ENCODE measurements at regions not wholly inside any gene's neighbourhood (a gene's known extent, or its start where the extent isn't known, plus 50 kb on each side); places are given as distances from the start of the nearest gene placed in this dataset.
"Not testable (repeated sequence)": the region's sequence is repeated elsewhere in the genome, so short reads cannot be mapped to it uniquely, and the experiment has no call there.

GRCh38 chr5:130808691-130809090 is 356.4 kb downstream of the HINT1 start:
- DNase-seq, result no peak

GRCh38 chr5:130805648-130806047 is 359.4 kb downstream of the HINT1 start:
- no peak for DNase-seq

- DNase-seq, result no peak
These were observed 360.0 kb downstream of the HINT1 start for GRCh38 chr5:130805036-130805435.

GRCh38 chr5:130801963-130802362 is 363.1 kb downstream of the HINT1 start:
- DNase-seq, result no peak

- no peak for DNase-seq
These were observed 366.0 kb downstream of the HINT1 start for GRCh38 chr5:130799015-130799414.

- no peak for DNase-seq
These were observed 367.8 kb downstream of the HINT1 start for GRCh38 chr5:130797303-130797702.

GRCh38 chr5:130796902-130797301 is 368.2 kb downstream of the HINT1 start:
- DNase-seq, result no peak

GRCh38 chr5:130796032-130796431 is 369.0 kb downstream of the HINT1 start:
- DNase-seq, result no peak

- DNase-seq, result no peak
These were observed 370.0 kb downstream of the HINT1 start for GRCh38 chr5:130795037-130795436.

GRCh38 chr5:130777794-130778193 is 387.3 kb downstream of the HINT1 start:
- no peak for DNase-seq

GRCh38 chr5:130773813-130774212 is 391.2 kb downstream of the HINT1 start:
- no peak for DNase-seq

GRCh38 chr5:130762031-130762430 is 403.0 kb downstream of the HINT1 start:
- no peak for DNase-seq

GRCh38 chr5:130759061-130759460 is 406.0 kb downstream of the HINT1 start:
- no peak for DNase-seq

- DNase-seq, result no peak
These were observed 417.5 kb downstream of the HINT1 start for GRCh38 chr5:130747556-130747955.

- DNase-seq, result not testable (repeated sequence)
These were observed 418.4 kb downstream of the HINT1 start for GRCh38 chr5:130746641-130747040.

GRCh38 chr5:130743092-130743491 is 422.0 kb downstream of the HINT1 start:
- DNase-seq, result no peak

- no peak for DNase-seq
These were observed 424.9 kb downstream of the HINT1 start for GRCh38 chr5:130740047-130740569.

- no peak for DNase-seq
These were observed 433.2 kb downstream of the HINT1 start for GRCh38 chr5:130731839-130732238.

- DNase-seq, result no peak
These were observed 435.5 kb downstream of the HINT1 start for GRCh38 chr5:130729541-130729940.

- DNase-seq, result no peak
These were observed 437.2 kb downstream of the HINT1 start for GRCh38 chr5:130727830-130728229.

- DNase-seq, result no peak
These were observed 440.4 kb downstream of the HINT1 start for GRCh38 chr5:130724658-130725057.

GRCh38 chr5:130720355-130720754 is 444.7 kb downstream of the HINT1 start:
- no peak for DNase-seq

- no peak for DNase-seq
These were observed 449.5 kb downstream of the HINT1 start for GRCh38 chr5:130715541-130715940.

GRCh38 chr5:130714200-130714599 is 450.9 kb downstream of the HINT1 start:
- no peak for DNase-seq

GRCh38 chr5:130712324-130712723 is 452.7 kb downstream of the HINT1 start:
- DNase-seq, result no peak

GRCh38 chr5:130710596-130710995 is 454.5 kb downstream of the HINT1 start:
- DNase-seq, result no peak
